Activated CD8-positive, alpha-beta T cell treated with anti-CD3 and anti-CD28 coated beads for 36 hours (primary cell): ENCODE measurements at regions not wholly inside any gene's neighbourhood (a gene's known extent, or its start where the extent isn't known, plus 50 kb on each side); places are given as distances from the start of the nearest gene placed in this dataset.

ENCODE experiments used
- ATAC-seq: fragments of 200-7000 bp; cut with Tn5 transposase; one replicate; pipeline ENCODE4 v1.10.0; 2021; ENCODE audit warnings: mild to moderate bottlenecking, moderate library complexity
- CTCF ChIA-PET: fragments of 350-600 bp; sonication (Branson Sonifier 250); formaldehyde crosslinking; loops from one replicate; lab custom pipeline; 2021; ENCODE audit warnings: antibody characterized with exemption; lab: Charles Lee
- POLR2A ChIA-PET: fragments of 350-600 bp; sonication (Branson Sonifier 250); formaldehyde crosslinking; loops from one replicate; lab custom pipeline; 2021; ENCODE audit warnings: antibody characterized with exemption; lab: Charles Lee
- DNase-seq: peaks from one replicate; pipeline ENCODE4 v3.0.0-alpha.2; 2020
- H3K27ac Mint-ChIP-seq: one replicate; pipeline ENCODE4 v1.8.0; 2021; ENCODE audit warnings: mild to moderate bottlenecking, mixed read lengths
- H3K27me3 Mint-ChIP-seq: one replicate; pipeline ENCODE4 v1.8.0; 2021; ENCODE audit warnings: mixed read lengths
- H3K36me3 Mint-ChIP-seq: one replicate; pipeline ENCODE4 v1.8.0; 2021; ENCODE audit warnings: low read depth, mixed read lengths
- H3K4me1 Mint-ChIP-seq: one replicate; pipeline ENCODE4 v1.8.0; 2021; ENCODE audit warnings: low read depth, mixed read lengths
- H3K4me3 Mint-ChIP-seq: one replicate; pipeline ENCODE4 v1.8.0; 2021; ENCODE audit warnings: mild to moderate bottlenecking, moderate library complexity, mixed read lengths
- H3K9me3 Mint-ChIP-seq: one replicate; pipeline ENCODE4 v1.8.0; 2021; ENCODE audit warnings: mixed read lengths
- CTCF ChIP-seq: fragments of 200-600 bp; IDR thresholded peaks from one replicate; pipeline ENCODE4 v1.8.0; 2022; ENCODE audit warnings: antibody characterized with exemption, mild to moderate bottlenecking
- intact Hi-C: fragments of 100-400 bp; cut with micrococcal nuclease; formaldehyde crosslinking; loops from one replicate; pipeline ENCODE4 v1.10.0; 2022

- Mint-ChIP-seq H3K9me3 (no peaks in the 10 kb centered on the region), H3K27ac (no peak overlapping the region), H3K4me1 (peaks cover 9% of the 10 kb centered on the region), H3K4me3 (no peak overlapping the region), H3K27me3 (no peaks in the 10 kb centered on the region), H3K36me3 (no peaks in the 10 kb centered on the region)
- ATAC-seq (no peak), DNase-seq (no peak)
- CTCF ChIA-PET = no interaction called here
- no peak for TF ChIP-seq CTCF
- POLR2A ChIA-PET = interaction anchor here (0.6 kb wide), 1 partner anchor 92 kb away, joined by 4 read pairs; no protein-coding TSS in a partner anchor
- intact Hi-C loops = no loop called here
Measured at GRCh38 chr3:188979669-188980310, 192.0 kb upstream of the TPRG1 start.

DNA sequence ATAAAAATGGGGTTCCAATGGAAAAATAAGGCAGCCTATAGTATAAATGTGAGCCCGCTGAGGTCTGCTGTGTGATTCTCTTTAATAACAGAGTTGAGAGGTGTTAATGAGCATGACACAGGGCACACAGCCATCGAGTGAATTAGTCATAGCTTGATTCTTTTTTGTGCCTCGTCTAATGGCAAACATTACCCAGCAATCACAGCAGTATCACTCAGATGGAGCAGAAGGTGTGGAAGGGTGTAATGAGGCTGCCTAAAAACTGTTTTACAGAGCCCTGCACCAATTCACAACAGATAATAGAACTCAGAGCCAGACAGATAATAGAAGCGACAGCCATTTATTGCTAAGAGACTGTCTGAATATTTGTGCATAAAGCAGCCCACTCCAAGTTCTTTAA is 178.6 kb upstream of the TPRG1 start:
- no peak for DNase-seq
- intact Hi-C loops = no loop called here
- ATAC-seq = no peak
- Mint-ChIP-seq H3K9me3 (no peaks in the 10 kb centered on the region), H3K27ac (no peak overlapping the region), H3K36me3 (no peaks in the 10 kb centered on the region), H3K27me3 (peaks cover 5% of the 10 kb centered on the region), H3K4me1 (no peaks in the 10 kb centered on the region), H3K4me3 (no peak overlapping the region)
- ChIA-PET CTCF (no interaction called here), POLR2A (no interaction called here)
- no peak for TF ChIP-seq CTCF

- intact Hi-C loops = no loop called here
- H3K4me1 Mint-ChIP-seq = no peaks in the 10 kb centered on the region
- H3K4me3 Mint-ChIP-seq = no peak overlapping the region
- no peak for TF ChIP-seq CTCF
- ChIA-PET CTCF (interaction anchor here (2.2 kb wide), 1 partner anchor 47 kb away, joined by 9 read pairs; no protein-coding TSS in a partner anchor), POLR2A (interaction anchor here (0.8 to 0.9 kb wide), 2 partner anchors 10 to 11 kb away, joined by 3 to 4 read pairs; no protein-coding TSS in a partner anchor)
- H3K9me3 Mint-ChIP-seq = no peaks in the 10 kb centered on the region
- ATAC-seq = no peak
- no peak for DNase-seq
- peaks cover 1% of the 10 kb centered on the region for H3K27me3 Mint-ChIP-seq
- H3K36me3 Mint-ChIP-seq = no peaks in the 10 kb centered on the region
- H3K27ac Mint-ChIP-seq = no peak overlapping the region
Measured at GRCh38 chr3:189001559-189001958, 170.2 kb upstream of the TPRG1 start.

- Mint-ChIP-seq H3K27me3 (peaks cover 1% of the 10 kb centered on the region), H3K27ac (no peak overlapping the region), H3K9me3 (no peaks in the 10 kb centered on the region), H3K36me3 (no peaks in the 10 kb centered on the region), H3K4me3 (no peak overlapping the region), H3K4me1 (no peaks in the 10 kb centered on the region)
- DNase-seq (no peak), ATAC-seq (no peak)
- intact Hi-C loops = no loop called here
- ChIA-PET POLR2A (no interaction called here), CTCF (interaction anchor here (1.9 to 2.2 kb wide), 2 partner anchors 48 to 254 kb away, joined by 4 to 9 read pairs; no protein-coding TSS in a partner anchor)
- no peak for TF ChIP-seq CTCF
Measured at GRCh38 chr3:189003410-189003809, 168.4 kb upstream of the TPRG1 start.

DNA sequence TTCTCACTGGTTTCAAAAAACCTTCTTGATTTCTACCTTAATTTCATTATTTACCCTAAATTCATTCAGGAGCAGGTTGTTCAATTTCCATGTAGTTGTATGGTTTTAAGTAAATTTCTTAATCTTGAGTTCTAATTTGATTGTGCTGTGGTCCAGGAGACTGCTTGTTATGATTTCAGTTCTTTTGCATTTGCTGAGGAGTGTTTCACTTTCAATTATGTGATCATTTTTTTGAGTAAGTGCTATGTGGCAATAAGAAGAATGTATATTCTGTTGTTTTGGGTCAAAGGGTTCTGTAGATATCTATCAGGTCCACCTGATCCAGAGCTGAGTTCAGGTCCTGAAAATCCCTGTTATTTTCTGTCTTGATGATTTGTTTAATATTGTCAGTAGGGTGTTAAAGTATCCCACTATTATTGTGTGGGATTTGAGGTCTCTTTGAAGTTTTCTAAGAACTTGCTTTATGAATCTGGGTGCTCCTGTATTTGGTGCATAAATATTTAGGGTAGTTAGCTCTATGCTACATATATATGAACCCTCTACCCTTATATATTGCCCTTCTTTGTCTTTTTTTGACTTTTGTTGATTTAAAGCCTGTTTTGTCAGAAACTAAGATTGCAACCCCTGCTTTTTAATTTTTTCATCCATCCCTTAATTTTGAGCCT is 158.4 kb upstream of the TPRG1 start:
- no peak for TF ChIP-seq CTCF
- DNase-seq (no peak), ATAC-seq (peak; percentile 42)
- Mint-ChIP-seq H3K27ac (no peak overlapping the region), H3K9me3 (peaks cover 30% of the 10 kb centered on the region), H3K4me1 (peaks cover 19% of the 10 kb centered on the region), H3K36me3 (peaks cover 9% of the 10 kb centered on the region), H3K4me3 (no peak overlapping the region), H3K27me3 (peaks cover 1% of the 10 kb centered on the region)
- intact Hi-C loops = no loop called here
- CTCF ChIA-PET = interaction anchor here (1.2 to 2.4 kb wide), 3 partner anchors 18 to 59 kb away, joined by 3 to 7 read pairs (median 4); no protein-coding TSS in a partner anchor
- POLR2A ChIA-PET = interaction anchor here (1.2 to 1.3 kb wide), 2 partner anchors 12 to 36 kb away, joined by 3 to 4 read pairs; no protein-coding TSS in a partner anchor
